ENCODE measurements at regions not wholly inside any gene's neighbourhood (a gene's known extent, or its start where the extent isn't known, plus 50 kb on each side); places are given as distances from the start of the nearest gene placed in this dataset.

DNA sequence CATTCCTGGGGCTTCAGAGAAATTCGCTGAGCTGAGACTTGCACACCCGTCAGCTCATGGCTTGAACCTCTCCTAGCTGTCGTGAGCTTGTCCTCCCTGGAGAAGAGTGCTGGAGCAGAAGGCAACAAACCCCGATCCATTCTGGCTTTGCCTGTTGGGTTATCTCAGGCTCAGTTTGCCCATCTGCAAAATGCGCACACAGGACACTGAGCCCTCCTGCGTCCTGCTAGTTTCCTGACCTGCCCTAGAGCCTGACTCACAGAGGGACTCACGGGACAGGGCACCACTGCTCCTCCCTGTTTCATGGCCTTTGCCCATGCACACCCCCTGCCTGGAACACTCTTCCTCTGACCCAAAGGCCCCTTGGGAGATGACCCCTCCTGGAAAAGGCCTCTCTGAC, 365.0 kb downstream of the MN1 start:
- Mint-ChIP-seq H3K9me3 (no peaks in the 10 kb centered on the region), H3K27ac (no peak overlapping the region), H3K4me3 (no peak overlapping the region), H3K36me3 (no peaks in the 10 kb centered on the region), H3K4me1 (no peaks in the 10 kb centered on the region)
- no peak for DNase-seq (ENCODE audit: low spot score in 2 of 2)
- ATAC-seq, result no peak

DNA sequence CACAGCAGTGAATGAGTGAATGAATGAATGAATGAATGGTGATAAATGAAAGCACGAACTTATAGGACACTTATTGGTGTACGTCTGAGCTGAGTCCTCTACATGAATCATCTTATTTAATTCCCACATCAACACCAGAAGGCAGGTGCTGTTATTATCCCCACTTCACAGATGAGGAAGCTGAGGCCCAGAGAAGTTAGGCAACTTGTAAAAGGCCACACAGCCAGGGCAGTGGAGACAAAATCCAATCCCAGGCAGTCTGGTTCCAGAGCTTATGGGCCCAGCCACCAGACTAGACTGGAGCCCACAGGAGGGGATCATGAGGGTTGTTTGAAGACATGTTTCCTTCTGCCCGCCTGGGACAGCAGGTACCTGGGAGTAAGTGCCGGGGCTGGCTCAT, 364.0 kb downstream of the MN1 start:
- Mint-ChIP-seq H3K36me3 (no peaks in the 10 kb centered on the region), H3K4me3 (no peak overlapping the region), H3K27ac (no peak overlapping the region), H3K4me1 (no peaks in the 10 kb centered on the region), H3K9me3 (no peaks in the 10 kb centered on the region)
- no peak for ATAC-seq
- no peak for DNase-seq (ENCODE audit: low spot score in 2 of 2)

DNA sequence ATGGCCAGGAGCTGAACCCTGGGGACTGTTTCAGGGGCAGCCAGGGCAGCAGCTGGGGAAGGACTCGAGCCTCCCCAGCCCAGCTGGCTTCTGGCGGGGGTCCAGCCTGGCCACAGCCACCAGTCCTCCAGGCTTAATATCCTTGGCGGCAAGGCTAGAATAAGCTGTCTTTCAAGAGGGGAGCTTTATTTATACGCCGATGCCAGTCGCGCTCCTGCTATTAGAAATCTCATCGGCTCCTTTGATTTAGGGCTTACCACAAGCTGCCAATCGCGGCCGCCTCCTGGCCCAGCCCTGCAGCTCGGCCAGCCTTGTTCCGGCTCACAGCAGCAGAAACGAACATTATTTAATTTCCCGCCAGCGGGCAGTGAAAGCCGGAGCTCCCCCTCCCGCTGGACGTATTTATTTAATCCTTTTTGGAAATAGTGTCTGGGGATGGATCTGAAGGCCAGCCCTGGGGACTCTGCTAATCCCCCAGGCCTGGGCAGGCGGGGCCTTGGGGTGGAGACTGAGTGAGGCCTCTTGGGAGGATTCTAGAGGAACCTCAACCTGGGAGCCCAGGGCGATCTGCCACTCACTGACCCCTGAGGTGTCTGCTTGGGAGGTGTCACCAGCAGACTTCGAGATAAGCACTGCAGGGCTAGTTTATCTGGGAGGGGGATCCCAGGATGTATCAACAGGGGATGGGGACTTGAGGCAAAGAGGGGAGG, 363.1 kb downstream of the MN1 start:
- Mint-ChIP-seq H3K4me3 (no peak overlapping the region), H3K27ac (no peak overlapping the region), H3K36me3 (no peaks in the 10 kb centered on the region), H3K4me1 (no peaks in the 10 kb centered on the region), H3K9me3 (no peaks in the 10 kb centered on the region)
- DNase-seq (ENCODE audit: low spot score in 2 of 2) (no peak), ATAC-seq (no peak)

DNA sequence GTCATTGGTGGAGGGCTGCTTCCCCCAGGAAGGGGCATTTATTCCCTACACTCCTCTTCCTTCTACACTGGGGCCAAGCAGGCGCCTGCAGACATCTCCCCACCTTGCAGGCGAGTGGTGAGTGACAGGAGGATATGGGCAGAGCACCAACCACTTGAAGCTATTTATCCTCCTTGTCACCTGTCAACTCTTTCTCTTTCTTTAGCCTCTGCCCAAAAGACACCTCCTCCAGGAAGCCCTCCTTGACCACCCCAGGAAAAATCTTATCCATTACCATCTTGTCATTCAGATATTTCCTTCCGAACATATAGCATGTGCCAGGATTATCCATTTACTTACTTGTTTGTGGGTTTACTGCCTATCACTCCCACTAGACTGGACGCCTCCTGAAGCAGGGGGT, 362.4 kb downstream of the MN1 start:
- H3K36me3 Mint-ChIP-seq, result no peaks in the 10 kb centered on the region
- H3K27ac Mint-ChIP-seq, result no peak overlapping the region
- H3K9me3 Mint-ChIP-seq, result no peaks in the 10 kb centered on the region
- DNase-seq (ENCODE audit: low spot score in 2 of 2), result no peak
- H3K4me1 Mint-ChIP-seq, result no peaks in the 10 kb centered on the region
- H3K4me3 Mint-ChIP-seq, result no peak overlapping the region
- ATAC-seq, result no peak

DNA sequence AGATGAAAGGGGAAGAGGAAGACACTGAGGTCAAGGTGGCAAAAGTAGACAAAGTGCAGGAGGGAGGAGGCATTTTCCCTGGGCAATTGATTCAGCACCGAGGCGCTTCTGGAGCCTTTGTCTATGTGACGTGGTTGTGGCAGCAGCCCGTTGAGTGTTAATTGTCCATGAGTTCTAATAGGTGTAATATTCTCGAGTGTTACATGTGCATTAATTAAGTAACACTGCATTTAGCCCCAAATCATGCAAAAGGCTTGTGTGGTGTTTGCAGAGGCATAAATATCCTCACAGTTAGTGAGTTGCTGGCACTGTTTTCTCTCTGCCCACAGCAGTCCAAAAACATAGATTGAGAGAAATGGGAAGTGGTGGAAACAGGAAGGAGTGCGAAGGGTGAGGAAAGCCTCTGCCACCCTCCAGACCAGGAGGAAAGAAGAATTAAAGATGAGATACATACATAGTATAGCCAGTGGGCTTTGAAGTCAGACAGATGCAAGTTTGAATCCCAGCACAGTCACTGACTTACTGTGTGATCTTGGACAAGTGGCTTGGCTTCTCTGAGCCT, 361.2 kb downstream of the MN1 start:
- Mint-ChIP-seq H3K27ac (no peak overlapping the region), H3K4me1 (no peaks in the 10 kb centered on the region), H3K36me3 (no peaks in the 10 kb centered on the region), H3K9me3 (no peaks in the 10 kb centered on the region), H3K4me3 (no peak overlapping the region)
- ATAC-seq, result no peak
- DNase-seq (ENCODE audit: low spot score in 2 of 2), result no peak

DNA sequence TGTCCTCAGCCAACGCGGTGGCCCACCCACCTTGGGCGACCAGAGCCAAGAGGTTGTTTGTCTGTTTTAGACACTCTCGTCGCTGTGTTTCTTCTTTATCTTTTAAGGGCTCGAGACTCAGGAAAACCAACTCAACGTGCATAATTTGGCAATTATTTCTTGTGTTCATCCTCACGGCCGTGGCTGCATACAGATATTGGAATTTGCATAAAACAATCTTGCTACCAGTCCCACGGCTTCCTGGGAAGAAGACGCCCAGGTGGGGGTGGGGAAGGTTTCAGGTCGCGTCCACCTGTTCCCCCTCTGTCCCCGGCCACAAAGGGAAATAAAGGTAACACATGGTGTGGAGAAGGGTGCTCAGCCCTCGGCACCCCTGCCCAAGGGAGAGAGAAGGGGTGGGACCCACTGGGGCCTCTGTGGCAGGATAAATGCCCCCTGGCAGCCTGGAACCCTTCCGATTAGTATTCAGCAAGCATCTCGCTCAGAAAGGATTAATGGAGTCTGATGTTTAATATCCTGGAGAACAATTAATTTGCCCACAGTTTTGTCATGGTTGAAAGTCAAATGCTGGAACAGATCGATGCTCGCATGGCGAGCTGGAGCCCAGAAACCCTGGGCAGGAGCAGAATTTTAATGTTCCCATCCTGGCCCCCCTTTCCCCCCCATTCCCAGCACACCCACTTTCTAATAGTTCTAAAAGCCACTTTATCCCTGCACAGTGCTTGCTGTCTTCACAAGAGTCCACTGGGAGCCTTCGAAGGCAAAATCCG, 359.7 kb downstream of the MN1 start:
- Mint-ChIP-seq H3K4me3 (no peak overlapping the region), H3K9me3 (no peaks in the 10 kb centered on the region), H3K4me1 (no peaks in the 10 kb centered on the region), H3K36me3 (no peaks in the 10 kb centered on the region), H3K27ac (no peak overlapping the region)
- ATAC-seq (no peak), DNase-seq (ENCODE audit: low spot score in 2 of 2) (no peak)

DNA sequence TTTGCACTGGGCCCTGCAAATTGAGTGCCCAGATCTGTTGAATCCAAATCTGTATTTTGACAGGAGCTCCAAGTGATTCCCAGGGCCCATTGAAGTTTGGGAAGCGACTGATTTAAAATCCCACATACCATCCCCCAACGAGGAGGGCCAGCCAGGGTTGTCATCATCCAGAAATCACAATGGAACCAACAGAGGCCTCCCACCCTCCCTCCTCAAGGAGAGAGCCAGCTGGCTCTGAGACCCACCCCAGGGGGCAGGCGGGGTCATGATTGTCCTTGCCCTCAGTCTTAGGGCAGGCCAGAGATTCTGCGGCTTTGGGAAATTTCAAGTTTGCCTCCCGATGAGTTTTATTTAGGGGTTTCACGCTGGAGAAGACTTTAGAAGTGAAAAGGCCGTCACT, 358.2 kb downstream of the MN1 start:
- H3K36me3 Mint-ChIP-seq, result no peaks in the 10 kb centered on the region
- H3K4me3 Mint-ChIP-seq, result no peak overlapping the region
- H3K4me1 Mint-ChIP-seq, result no peaks in the 10 kb centered on the region
- H3K27ac Mint-ChIP-seq, result no peak overlapping the region
- DNase-seq (ENCODE audit: low spot score in 2 of 2), result no peak
- H3K9me3 Mint-ChIP-seq, result no peaks in the 10 kb centered on the region
- ATAC-seq, result no peak

DNA sequence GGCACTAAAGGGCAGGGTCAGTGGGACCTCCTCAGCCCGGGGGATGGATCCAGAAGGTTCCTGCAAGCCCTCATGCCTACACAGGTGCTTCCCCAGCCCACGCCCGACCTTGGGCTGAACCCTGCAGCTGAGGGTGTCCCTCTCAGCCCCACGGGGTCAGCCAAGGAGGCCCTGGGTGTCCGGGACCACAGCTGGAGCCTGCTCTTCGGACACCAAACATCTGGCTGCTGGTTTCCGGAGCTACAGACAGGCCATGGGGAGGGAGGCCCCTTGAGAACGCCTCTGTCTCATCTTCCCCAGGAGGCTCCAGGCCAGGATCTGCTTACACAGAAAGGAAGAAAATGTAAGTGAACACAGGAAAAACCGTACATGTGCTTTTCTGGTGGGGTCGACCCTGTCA, 355.7 kb downstream of the MN1 start:
- ATAC-seq, result no peak
- Mint-ChIP-seq H3K36me3 (no peaks in the 10 kb centered on the region), H3K4me1 (no peaks in the 10 kb centered on the region), H3K4me3 (no peak overlapping the region), H3K9me3 (no peaks in the 10 kb centered on the region), H3K27ac (no peak overlapping the region)
- no peak for DNase-seq (ENCODE audit: low spot score in 2 of 2)

DNA sequence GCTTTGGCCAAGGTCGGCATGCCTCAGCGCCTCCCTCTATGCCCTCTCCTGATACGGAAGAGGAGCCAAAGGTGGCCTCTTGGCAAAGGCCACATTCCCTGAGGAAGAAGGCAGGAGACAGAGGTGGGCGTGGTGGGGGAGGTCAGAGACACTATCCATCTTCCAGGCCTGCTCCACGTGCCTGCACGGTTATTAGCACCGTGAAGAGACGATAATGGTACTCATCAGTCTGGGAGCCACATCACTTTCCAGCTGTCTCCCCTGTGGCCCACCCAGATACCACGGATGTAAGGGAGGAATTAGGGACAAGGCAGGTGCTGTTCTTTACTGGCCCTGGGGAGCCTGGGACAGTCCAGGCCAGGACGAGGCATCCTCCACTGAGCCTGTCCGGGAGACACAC, 354.3 kb downstream of the MN1 start:
- Mint-ChIP-seq H3K9me3 (no peaks in the 10 kb centered on the region), H3K36me3 (no peaks in the 10 kb centered on the region), H3K4me3 (no peak overlapping the region), H3K4me1 (no peaks in the 10 kb centered on the region), H3K27ac (no peak overlapping the region)
- no peak for ATAC-seq
- no peak for DNase-seq (ENCODE audit: low spot score in 2 of 2)

DNA sequence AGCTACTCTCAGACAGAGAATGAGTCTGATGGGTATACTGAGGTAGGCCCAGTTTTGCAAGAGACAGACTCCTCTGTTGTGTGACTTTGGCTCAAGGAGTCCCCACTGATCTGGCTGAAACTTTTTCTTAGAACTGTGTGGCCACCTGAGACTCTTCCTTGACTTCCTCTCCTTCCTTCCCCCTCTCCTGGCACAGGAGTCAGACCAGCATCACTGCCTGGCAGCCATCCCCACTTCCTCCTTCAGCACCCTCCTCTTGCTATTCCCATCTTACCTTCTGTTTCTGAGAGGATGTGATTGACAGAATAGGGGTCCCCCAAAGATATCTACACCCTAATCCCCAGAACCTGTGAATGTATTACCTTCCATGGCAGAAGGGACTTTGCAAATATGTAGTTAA, 351.1 kb downstream of the MN1 start:
- no peak for ATAC-seq
- no peak for DNase-seq (ENCODE audit: low spot score in 2 of 2)
- no peaks in the 10 kb centered on the region for H3K36me3 Mint-ChIP-seq

DNA sequence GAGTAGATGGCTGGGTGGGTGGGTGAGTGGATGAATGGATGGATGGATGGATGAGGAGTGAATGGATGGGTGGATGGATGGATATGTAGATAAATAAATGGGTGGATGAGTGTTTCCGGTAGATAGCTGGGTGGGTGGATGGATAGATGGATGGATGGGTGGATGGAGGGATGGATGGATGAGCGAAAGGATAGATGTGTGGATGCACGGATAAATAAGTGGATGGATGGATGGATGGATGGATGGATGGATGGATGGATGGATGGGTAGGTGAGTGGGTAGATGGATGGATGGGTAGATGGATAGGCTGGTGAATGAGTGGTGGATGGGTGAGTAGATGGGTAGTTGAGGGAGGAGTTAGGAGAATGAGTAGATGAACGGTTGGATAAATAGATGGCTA, 349.3 kb downstream of the MN1 start:
- no peaks in the 10 kb centered on the region for H3K9me3 Mint-ChIP-seq
- no peak overlapping the region for H3K27ac Mint-ChIP-seq
- no peak overlapping the region for H3K4me3 Mint-ChIP-seq
- DNase-seq (ENCODE audit: low spot score in 2 of 2) (no peak), ATAC-seq (no peak)
- H3K4me1 Mint-ChIP-seq, result no peaks in the 10 kb centered on the region
- no peaks in the 10 kb centered on the region for H3K36me3 Mint-ChIP-seq

More for the DNA sequence above, 351.1 kb downstream of the MN1 start:
- Mint-ChIP-seq H3K27ac (no peak overlapping the region), H3K4me3 (no peak overlapping the region), H3K9me3 (no peaks in the 10 kb centered on the region), H3K4me1 (no peaks in the 10 kb centered on the region)

DNA sequence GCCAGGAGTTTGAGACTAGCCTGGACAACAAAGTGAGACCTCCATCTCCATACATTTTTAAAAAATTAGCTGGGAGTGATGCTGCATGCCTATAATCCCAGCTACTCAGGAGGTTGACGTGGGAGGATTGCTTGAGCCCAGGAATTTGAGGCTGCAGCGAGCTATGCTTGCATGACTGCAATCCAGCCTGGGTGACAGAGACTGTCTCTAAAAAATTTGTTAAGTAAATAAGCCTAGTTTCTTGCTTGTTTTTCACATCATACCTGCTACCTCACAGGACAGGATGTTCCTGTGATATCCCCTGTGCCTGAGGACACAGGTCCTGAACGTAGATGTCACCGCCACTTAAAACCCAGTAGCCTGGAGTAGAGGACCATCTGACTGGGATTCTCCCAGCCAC, 348.6 kb downstream of the MN1 start:
- ATAC-seq, result no peak
- H3K36me3 Mint-ChIP-seq, result no peaks in the 10 kb centered on the region
- no peaks in the 10 kb centered on the region for H3K9me3 Mint-ChIP-seq

DNA sequence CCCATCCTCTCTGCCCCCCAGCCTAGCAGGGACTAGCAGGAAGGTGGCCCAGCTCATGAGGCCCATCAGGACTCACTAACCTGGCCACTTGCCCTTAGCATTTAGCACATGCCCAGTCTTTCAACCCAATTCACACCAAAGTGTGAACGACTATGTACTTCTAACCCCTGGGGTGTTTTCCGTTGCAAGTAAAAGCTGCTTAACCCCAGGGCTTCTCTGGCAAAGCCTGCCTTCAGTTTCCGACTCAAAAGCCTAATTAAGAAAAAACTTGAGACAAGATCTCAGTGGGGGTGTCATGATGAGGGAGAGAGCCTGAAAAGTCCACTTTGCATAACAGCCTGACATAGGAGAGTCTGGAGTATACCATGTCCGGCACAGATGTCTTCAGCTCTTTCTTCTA, 347.8 kb downstream of the MN1 start:
- Mint-ChIP-seq H3K9me3 (no peaks in the 10 kb centered on the region), H3K27ac (no peak overlapping the region), H3K36me3 (no peaks in the 10 kb centered on the region), H3K4me1 (no peaks in the 10 kb centered on the region), H3K4me3 (no peak overlapping the region)
- ATAC-seq (no peak), DNase-seq (ENCODE audit: low spot score in 2 of 2) (no peak)

More for the DNA sequence above, 348.6 kb downstream of the MN1 start:
- Mint-ChIP-seq H3K4me3 (no peak overlapping the region), H3K4me1 (no peaks in the 10 kb centered on the region), H3K27ac (no peak overlapping the region)
- no peak for DNase-seq (ENCODE audit: low spot score in 2 of 2)

DNA sequence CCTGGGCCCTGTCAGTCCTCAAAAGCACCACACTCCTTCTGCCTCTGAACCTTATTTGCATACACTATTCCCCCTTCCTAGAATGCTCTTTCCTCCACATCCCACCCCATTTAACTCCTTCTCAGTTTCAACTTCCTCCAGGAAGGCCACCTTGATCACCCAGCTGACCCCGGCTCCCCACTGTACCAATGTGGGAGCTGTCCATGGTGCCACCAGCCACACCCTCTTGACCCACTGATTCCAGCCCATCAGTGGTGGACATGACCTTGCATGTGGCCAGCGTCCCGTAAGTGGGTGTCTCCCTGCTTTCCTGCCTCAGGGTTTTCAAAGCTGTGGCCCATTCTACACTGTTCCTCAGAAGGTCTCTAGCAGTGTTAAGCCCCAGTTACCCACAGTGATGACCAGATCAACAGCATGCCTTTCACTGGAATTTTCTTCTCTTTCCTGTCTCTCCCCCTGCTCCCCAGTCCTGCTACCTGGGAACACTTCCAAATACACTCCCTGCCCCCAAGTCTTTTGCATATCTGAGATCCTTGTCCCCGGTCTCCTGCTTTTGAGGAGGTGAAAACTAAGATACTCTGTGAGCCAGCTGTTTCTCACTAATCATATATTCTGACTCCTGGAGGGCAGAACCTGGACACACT, 346.6 kb downstream of the MN1 start:
- ATAC-seq, result no peak
- no peak overlapping the region for H3K4me3 Mint-ChIP-seq

DNA sequence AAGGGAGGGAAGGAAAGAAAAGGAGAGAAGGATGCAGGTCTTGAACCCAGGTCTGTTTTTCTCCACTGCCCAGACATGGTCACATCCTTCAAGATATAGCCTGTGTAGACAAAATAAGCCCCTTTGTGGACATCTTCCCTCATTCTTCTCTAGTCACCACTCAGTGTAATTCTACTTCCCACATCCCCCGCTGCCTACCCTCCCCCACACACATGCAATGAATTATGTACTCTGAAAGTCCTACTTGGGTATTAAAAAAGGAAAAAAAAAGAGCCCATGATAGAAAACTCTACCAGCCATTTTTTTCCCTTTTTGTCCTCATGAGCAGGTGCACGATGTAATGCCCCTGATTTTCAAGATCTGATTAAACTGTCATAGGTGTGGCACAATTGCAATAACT, 346.0 kb downstream of the MN1 start:
- Mint-ChIP-seq H3K27ac (no peak overlapping the region), H3K9me3 (no peaks in the 10 kb centered on the region), H3K4me3 (no peak overlapping the region), H3K36me3 (no peaks in the 10 kb centered on the region), H3K4me1 (no peaks in the 10 kb centered on the region)
- ATAC-seq (no peak), DNase-seq (ENCODE audit: low spot score in 2 of 2) (no peak)

More for the DNA sequence above, 346.6 kb downstream of the MN1 start:
- DNase-seq (ENCODE audit: low spot score in 2 of 2), result no peak
- Mint-ChIP-seq H3K36me3 (no peaks in the 10 kb centered on the region), H3K4me1 (no peaks in the 10 kb centered on the region), H3K9me3 (no peaks in the 10 kb centered on the region), H3K27ac (no peak overlapping the region)
